KBM-7 (cell line): ENCODE measurements at regions not wholly inside any gene's neighbourhood (a gene's known extent, or its start where the extent isn't known, plus 50 kb on each side); places are given as distances from the start of the nearest gene placed in this dataset.

Source experiments
- DNase-seq: peaks from one replicate; pipeline ENCODE4 v3.0.0-alpha.2; 2015
- in situ Hi-C: fragments of 300-500 bp; cut with MboI; formaldehyde crosslinking; loops from 2 replicates; pipeline ENCODE4 v1.14.3; 2020; ENCODE audit warnings: low sequenced_read_pairs, low pct_unique_long_range_greater_than_20kb, mixed read lengths

GRCh38 chr21:35212393-35213127 is 163.5 kb upstream of the RUNX1 start:
- in situ Hi-C loops = no loop called here

GRCh38 chr21:35211782-35212181 is 162.7 kb upstream of the RUNX1 start:
- no peak for DNase-seq
- in situ Hi-C loops = no loop called here

More at GRCh38 chr21:35212393-35213127, 163.5 kb upstream of the RUNX1 start:
- no peak for DNase-seq

- DNase-seq = no peak
- in situ Hi-C loops = no loop called here
Observed at GRCh38 chr21:35210093-35210492, 161.0 kb upstream of the RUNX1 start.

- in situ Hi-C loops = no loop called here
- DNase-seq = no peak
Observed at GRCh38 chr21:35208810-35209517, 159.9 kb upstream of the RUNX1 start.

GRCh38 chr21:35208104-35208503 is 159.0 kb upstream of the RUNX1 start:
- in situ Hi-C loops = no loop called here
- DNase-seq = no peak

GRCh38 chr21:35207322-35207721 is 158.2 kb upstream of the RUNX1 start:
- no peak for DNase-seq
- in situ Hi-C loops = no loop called here

GRCh38 chr21:35206141-35207125 is 157.3 kb upstream of the RUNX1 start:
- DNase-seq = peak; percentile 41
- in situ Hi-C loops = no loop called here

GRCh38 chr21:35204850-35205541 is 155.9 kb upstream of the RUNX1 start:
- in situ Hi-C loops = no loop called here
- peak; percentile 90 for DNase-seq

GRCh38 chr21:35204125-35204524 is 155.0 kb upstream of the RUNX1 start:
- in situ Hi-C loops = no loop called here
- no peak for DNase-seq

GRCh38 chr21:35203093-35203977 is 154.2 kb upstream of the RUNX1 start:
- in situ Hi-C loops = no loop called here
- DNase-seq = no peak

- DNase-seq = no peak
- in situ Hi-C loops = no loop called here
Observed at GRCh38 chr21:35202431-35202830, 153.3 kb upstream of the RUNX1 start.

- no peak for DNase-seq
- in situ Hi-C loops = no loop called here
Observed at GRCh38 chr21:35201799-35202198, 152.7 kb upstream of the RUNX1 start.

GRCh38 chr21:35201288-35201687 is 152.2 kb upstream of the RUNX1 start:
- in situ Hi-C loops = no loop called here
- no peak for DNase-seq

- no peak for DNase-seq
- in situ Hi-C loops = no loop called here
Observed at GRCh38 chr21:35199733-35200015, 150.6 kb upstream of the RUNX1 start.

GRCh38 chr21:35198982-35199732 is 150.1 kb upstream of the RUNX1 start:
- no peak for DNase-seq
- in situ Hi-C loops = no loop called here

GRCh38 chr21:35198565-35198964 is 149.5 kb upstream of the RUNX1 start:
- in situ Hi-C loops = no loop called here
- no peak for DNase-seq

- DNase-seq = no peak
- in situ Hi-C loops = no loop called here
Observed at GRCh38 chr21:35197992-35198431, 148.9 kb upstream of the RUNX1 start.

GRCh38 chr21:35197191-35197590 is 148.1 kb upstream of the RUNX1 start:
- no peak for DNase-seq
- in situ Hi-C loops = no loop called here
